ENCODE measurements at regions not wholly inside any gene's neighbourhood (a gene's known extent, or its start where the extent isn't known, plus 50 kb on each side); places are given as distances from the start of the nearest gene placed in this dataset.

DNA sequence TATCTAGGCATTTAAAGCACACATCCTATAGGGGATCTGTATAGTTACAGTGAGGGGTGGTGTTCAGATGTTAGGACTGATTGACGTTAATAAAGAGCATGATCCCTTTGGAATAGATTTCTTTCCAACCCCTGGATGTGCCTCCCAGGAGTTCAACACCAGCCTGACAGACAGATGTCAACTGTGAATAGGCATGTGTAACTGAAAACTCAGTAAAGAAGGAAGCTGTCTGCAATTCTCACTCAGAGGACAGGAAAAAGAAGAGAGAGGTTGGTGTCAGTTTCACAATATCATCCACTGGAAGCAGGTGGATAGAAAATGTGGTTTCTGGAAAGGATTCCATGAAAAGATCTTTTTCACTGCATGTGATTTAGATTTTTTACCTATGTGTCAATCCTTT is 396.3 kb downstream of the NSUN3 start:
- H3K27ac Mint-ChIP-seq (ENCODE audit: unreplicated experiment): no peak overlapping the region
- H3K4me3 Mint-ChIP-seq (ENCODE audit: unreplicated experiment): no peak overlapping the region
- no peaks in the 10 kb centered on the region for H3K27me3 Mint-ChIP-seq (ENCODE audit: unreplicated experiment)
- no peak for DNase-seq
- TF ChIP-seq, protein P1, sequence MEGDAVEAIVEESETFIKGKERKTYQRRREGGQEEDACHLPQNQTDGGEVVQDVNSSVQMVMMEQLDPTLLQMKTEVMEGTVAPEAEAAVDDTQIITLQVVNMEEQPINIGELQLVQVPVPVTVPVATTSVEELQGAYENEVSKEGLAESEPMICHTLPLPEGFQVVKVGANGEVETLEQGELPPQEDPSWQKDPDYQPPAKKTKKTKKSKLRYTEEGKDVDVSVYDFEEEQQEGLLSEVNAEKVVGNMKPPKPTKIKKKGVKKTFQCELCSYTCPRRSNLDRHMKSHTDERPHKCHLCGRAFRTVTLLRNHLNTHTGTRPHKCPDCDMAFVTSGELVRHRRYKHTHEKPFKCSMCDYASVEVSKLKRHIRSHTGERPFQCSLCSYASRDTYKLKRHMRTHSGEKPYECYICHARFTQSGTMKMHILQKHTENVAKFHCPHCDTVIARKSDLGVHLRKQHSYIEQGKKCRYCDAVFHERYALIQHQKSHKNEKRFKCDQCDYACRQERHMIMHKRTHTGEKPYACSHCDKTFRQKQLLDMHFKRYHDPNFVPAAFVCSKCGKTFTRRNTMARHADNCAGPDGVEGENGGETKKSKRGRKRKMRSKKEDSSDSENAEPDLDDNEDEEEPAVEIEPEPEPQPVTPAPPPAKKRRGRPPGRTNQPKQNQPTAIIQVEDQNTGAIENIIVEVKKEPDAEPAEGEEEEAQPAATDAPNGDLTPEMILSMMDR (IDR thresholded peaks at IDR 0.05; ENCODE audit: partially characterized antibody, unreplicated experiment): no peak
- no peaks in the 10 kb centered on the region for H3K9me3 Mint-ChIP-seq (ENCODE audit: unreplicated experiment)
- no peaks in the 10 kb centered on the region for H3K4me1 Mint-ChIP-seq (ENCODE audit: low read depth, unreplicated experiment)
- no peaks in the 10 kb centered on the region for H3K36me3 Mint-ChIP-seq (ENCODE audit: unreplicated experiment)

DNA sequence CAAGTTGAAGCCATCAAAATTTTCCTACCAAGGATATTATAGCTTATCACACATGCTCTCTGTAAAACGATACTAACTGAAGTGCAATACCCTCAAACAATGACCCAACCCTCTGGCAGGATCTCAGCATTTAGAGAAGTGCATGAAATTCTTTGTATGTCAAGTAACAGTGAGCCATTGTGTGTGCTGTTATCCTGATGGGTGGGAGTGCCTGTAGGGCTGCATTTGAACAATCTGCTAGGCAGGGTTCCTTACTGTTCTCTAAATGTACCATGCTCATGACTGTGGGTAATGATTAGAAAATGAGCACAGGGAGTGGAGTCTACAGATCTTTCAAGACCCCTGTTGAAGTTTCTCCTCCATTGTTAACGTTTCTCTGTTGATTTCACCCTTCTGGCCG is 398.1 kb downstream of the NSUN3 start:
- TF ChIP-seq, protein P1 (IDR thresholded peaks at IDR 0.05; ENCODE audit: partially characterized antibody, unreplicated experiment): no peak
- Mint-ChIP-seq H3K27ac (ENCODE audit: unreplicated experiment) (no peak overlapping the region), H3K4me1 (ENCODE audit: low read depth, unreplicated experiment) (no peaks in the 10 kb centered on the region), H3K36me3 (ENCODE audit: unreplicated experiment) (no peaks in the 10 kb centered on the region), H3K27me3 (ENCODE audit: unreplicated experiment) (no peaks in the 10 kb centered on the region), H3K4me3 (ENCODE audit: unreplicated experiment) (no peak overlapping the region), H3K9me3 (ENCODE audit: unreplicated experiment) (no peaks in the 10 kb centered on the region)
- no peak for DNase-seq

DNA sequence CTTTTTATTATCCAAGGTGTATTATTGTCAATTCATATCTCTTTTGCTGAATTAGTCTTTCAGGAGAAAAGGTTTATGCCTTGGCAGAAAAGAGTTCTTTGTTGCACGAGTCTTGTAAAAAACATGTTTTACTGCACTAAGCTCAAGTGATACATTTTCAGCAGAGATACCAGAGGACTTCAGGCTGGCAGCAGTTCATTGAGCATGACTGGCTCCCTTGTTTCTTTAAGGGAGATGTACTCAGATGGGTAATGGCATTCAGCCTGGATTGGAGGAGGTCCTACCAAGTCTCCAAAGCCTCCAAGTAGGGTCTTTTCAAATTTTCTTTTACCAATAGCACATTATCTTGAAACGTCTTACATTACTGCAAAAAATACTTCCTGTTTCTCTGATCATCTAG is 400.1 kb downstream of the NSUN3 start:
- peaks cover 1% of the 10 kb centered on the region for H3K9me3 Mint-ChIP-seq (ENCODE audit: unreplicated experiment)
- H3K4me1 Mint-ChIP-seq (ENCODE audit: low read depth, unreplicated experiment): no peaks in the 10 kb centered on the region
- no peak overlapping the region for H3K27ac Mint-ChIP-seq (ENCODE audit: unreplicated experiment)
- TF ChIP-seq, protein P1 (IDR thresholded peaks at IDR 0.05; ENCODE audit: partially characterized antibody, unreplicated experiment): no peak
- DNase-seq: no peak
- no peaks in the 10 kb centered on the region for H3K27me3 Mint-ChIP-seq (ENCODE audit: unreplicated experiment)
- H3K36me3 Mint-ChIP-seq (ENCODE audit: unreplicated experiment): no peaks in the 10 kb centered on the region
- H3K4me3 Mint-ChIP-seq (ENCODE audit: unreplicated experiment): no peak overlapping the region

DNA sequence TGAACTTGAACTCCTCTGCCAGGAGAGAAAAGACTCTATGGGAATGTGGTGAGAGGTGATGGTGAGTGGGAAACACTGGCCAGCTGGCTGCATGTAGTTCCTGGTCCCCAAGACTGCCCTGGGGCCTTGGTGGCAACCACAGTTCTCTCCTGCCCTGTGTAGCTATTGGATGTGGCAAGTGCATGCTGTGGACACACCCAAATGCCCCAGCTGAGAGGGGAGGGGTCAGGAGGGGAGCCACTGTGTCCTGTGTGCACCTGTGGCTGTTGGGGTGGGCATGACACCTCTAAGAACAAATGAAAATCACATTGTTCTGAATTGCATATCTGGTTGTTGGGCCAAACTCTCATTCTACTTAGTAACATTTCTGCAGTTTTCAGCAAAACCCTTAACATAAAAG is 409.6 kb downstream of the NSUN3 start:
- no peak for DNase-seq
- H3K27me3 Mint-ChIP-seq (ENCODE audit: unreplicated experiment): no peaks in the 10 kb centered on the region
- H3K4me3 Mint-ChIP-seq (ENCODE audit: unreplicated experiment): no peak overlapping the region
- TF ChIP-seq, protein P1 (IDR thresholded peaks at IDR 0.05; ENCODE audit: partially characterized antibody, unreplicated experiment): no peak
- H3K9me3 Mint-ChIP-seq (ENCODE audit: unreplicated experiment): peaks cover 7% of the 10 kb centered on the region
- no peaks in the 10 kb centered on the region for H3K4me1 Mint-ChIP-seq (ENCODE audit: low read depth, unreplicated experiment)
- H3K36me3 Mint-ChIP-seq (ENCODE audit: unreplicated experiment): no peaks in the 10 kb centered on the region
- no peak overlapping the region for H3K27ac Mint-ChIP-seq (ENCODE audit: unreplicated experiment)

DNA sequence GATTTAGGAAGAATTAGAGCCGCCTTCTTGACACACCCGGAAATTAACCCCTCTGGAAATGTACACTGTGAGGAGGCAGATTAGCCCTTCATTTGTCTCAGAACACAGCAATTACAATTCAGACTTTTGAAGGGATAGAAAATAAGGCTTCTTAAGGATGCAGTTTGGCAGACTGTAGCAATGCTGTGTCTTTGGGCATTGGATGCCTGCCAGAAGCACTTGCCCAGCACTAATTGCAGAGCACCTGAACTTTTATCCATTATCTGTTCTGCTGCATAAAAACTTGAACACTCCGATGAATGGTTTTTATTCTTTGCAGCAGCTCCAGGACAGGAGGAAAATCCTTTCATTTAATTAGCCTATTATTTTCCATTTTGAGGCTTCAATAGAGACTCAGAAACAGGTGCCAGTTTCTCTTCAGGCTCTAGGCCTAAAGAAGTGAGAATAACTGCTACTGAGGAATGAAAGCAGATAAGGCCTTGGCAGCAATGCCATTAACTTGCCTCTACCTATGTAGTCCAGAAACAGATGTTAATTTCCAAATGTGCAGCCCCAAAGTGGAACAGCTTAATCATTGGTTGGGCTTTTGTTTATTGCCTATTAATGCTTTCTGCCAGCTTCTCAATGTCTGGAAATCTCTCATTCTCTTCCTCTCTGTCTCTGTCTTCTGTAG is 418.5 kb downstream of the NSUN3 start:
- no peaks in the 10 kb centered on the region for H3K4me1 Mint-ChIP-seq (ENCODE audit: low read depth, unreplicated experiment)
- no peaks in the 10 kb centered on the region for H3K36me3 Mint-ChIP-seq (ENCODE audit: unreplicated experiment)
- no peak overlapping the region for H3K4me3 Mint-ChIP-seq (ENCODE audit: unreplicated experiment)
- H3K27me3 Mint-ChIP-seq (ENCODE audit: unreplicated experiment): no peaks in the 10 kb centered on the region
- no peak overlapping the region for H3K27ac Mint-ChIP-seq (ENCODE audit: unreplicated experiment)
- TF ChIP-seq, protein P1 (IDR thresholded peaks at IDR 0.05; ENCODE audit: partially characterized antibody, unreplicated experiment): no peak
- peaks cover 6% of the 10 kb centered on the region for H3K9me3 Mint-ChIP-seq (ENCODE audit: unreplicated experiment)
- no peak for DNase-seq

Measured in glutamatergic neuron (in vitro differentiated cells).